HG03097 (cell line): ENCODE measurements at regions not wholly inside any gene's neighbourhood (a gene's known extent, or its start where the extent isn't known, plus 50 kb on each side); places are given as distances from the start of the nearest gene placed in this dataset.

Experiments used
- ATAC-seq: cut with Tn5 transposase; IDR thresholded peaks from one replicate; pipeline ENCODE4 v1.9.1; 2021; ENCODE audit not compliant: unreplicated experiment, low FRiP score

DNA sequence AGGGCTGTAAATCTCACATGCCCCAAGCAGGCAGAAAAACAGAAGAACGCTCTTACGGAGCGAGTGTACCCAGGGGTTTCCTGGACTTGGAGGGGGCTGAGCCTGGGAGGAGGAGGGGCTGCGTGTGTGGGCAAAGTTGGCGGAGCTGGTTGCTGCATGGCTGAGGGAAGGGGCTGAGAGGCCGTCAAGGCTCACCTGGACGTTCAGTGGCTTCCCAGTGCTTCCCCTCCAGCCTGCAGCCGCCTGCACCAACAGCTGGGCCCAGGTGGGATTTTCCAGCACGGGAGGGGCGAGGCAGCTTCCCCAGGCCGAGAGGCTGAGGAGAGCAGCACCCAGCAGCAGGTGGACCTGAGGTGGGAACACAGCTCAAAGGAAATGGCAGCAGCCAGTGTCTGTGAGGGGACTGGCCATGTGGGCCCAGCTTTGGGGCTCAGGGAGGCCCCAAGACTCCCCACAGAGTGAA is 70.6 kb upstream of the CTDP1 start:
- no peak for ATAC-seq

DNA sequence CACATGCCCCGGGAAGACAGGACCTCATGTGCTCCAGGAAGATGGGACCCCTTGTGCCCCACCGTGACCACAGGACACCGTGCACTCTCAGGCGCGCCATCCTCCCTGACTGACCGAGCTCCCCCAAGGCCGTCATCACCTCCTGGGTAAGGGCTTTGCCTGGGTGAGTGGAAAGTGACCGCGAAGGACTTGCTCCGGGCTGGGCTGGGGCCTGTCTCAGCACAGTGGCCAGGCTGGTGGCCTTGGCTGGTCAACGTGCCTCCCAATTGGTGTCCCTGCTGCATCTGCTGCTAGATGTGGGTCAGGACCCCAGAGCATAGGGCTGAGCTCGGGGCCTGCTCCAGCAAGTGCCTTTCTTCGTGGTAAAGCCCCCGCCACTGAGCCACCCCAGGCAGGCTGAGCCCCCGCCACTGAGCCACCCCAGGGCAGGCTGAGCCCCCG is 69.7 kb upstream of the CTDP1 start:
- no peak for ATAC-seq

- no peak for ATAC-seq
Measured at GRCh38 chr18:79610461-79611039, 69.1 kb upstream of the CTDP1 start.

GRCh38 chr18:79611040-79611681 is 68.4 kb upstream of the CTDP1 start:
- ATAC-seq, result no peak

DNA sequence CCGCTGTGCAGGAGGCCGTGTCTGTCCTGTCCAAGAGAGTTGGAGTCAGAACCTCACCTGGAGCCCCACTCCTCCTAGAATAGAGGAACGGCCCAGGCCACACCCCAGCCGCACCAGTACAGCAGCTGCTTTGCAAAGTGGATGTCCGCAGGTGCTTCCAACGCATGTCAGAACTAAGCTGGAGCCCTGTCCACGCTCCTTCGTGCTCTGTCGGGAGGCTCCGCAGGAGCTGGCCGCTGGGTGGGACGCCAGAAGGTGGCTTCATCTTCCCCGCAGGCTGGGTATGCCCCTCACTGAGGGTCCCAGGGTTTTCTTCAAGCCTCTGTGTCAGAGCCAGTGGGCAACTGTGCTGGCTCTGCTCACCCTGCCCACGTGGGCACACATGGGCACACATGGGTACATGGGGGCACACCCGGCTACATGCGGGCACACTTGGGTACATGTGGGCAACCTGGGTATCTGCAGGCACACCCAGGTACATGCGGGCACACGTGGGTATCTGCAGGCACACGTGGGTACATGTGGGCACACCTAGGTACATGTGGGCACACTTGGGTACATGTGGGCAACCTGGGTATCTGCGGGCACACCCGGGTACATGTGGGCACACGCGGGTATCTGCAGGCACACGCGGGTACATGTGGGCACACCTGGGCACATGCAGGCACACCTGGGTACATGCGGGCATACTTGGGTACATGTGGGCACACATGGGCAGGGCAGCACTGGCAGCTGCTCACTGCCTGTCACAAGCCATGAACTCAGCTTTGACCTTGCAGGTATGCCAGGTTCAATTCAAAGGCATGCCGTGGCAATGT is 67.1 kb upstream of the CTDP1 start:
- ATAC-seq, result no peak

DNA sequence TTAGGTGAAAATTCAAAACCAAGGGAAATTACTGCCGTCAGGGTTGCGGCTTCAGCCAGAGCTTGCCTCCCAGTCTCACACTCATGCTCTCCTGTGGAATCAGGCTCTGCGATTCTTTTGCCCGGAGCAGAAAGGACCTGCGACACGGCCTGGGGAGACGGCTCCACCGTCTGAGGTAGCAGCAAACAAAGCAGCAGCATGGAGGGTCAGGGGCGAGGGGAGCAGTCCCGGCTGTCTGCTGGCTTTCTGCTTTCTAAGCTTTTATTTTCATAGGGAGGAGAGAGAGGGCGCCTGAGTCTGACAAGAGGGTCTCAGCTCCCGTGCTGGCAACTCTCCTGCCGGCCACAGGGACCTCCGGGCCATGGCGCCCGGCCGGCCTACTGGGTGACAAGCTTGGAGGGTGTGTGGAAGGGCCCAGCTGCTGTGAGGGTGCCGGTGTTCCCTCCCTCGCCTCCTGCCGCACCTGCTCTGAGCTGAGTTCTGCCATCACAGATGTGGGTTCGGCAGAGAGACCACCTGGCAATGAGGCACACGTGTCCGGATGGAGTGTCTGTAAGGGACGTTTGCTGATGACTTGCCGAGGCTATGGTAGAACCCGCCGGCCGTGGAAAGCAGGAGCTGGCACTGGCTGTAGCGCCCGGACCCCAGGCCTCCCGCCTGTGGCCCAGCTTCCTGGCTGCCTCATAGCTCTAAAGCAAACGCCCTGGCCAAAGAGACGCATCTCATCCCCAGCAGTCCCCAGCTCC is 66.2 kb upstream of the CTDP1 start:
- ATAC-seq, result no peak

DNA sequence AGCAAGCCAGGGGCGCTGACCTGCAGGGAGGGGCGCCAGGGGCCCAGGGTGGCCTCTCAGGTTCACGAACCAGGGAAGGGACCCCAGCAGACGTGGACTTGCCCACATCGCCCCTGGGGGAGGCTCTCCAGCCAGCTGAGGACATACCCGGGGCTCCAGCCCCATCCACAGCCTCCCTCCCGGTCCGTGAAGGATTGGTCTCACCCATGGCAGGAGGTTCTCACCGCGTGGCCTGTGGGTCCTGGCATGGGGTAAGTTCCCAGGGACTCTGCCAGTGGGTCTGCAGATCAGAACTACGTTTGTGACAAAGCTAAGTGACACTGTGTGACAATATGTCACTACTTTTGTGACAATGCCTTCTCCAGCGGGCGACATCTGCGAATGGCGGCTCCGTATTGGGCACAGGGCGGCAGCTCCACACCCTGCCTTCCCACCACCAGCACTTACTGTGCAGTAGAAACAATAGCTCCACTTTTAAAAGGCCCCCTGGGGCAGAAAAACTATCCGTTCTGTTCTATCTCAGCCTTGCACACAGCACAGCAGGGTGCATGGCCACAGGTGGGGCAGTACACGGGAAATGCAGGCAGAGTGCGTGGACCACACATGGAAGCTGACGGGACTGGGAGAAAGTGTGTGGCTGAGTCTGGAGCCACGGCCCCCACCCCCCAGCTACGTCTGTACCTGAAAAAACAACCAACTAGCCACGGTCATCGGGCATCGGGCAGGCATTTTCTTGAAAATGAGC is 65.2 kb upstream of the CTDP1 start:
- ATAC-seq, result no peak

DNA sequence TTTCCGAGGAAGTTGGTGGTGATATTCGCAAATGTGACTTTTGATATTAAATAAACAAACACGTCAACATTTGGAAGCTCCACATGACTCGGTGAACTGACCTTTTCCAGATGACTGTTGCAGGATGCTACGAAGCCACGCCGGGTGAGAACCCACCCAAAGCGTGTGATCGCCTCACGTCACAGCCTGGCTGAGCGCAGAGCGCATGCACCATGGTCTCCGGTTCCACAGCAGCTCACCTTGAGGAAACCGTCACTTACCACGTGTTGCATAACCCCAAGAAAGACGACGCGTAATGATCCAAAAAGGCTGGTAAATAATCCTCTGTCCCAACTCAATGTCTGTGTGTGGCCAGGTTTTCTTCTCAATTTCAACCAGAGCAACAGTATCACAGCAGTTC is 64.5 kb upstream of the CTDP1 start:
- no peak for ATAC-seq

- ATAC-seq, result no peak
Measured at GRCh38 chr18:79615586-79615985, 64.0 kb upstream of the CTDP1 start.

DNA sequence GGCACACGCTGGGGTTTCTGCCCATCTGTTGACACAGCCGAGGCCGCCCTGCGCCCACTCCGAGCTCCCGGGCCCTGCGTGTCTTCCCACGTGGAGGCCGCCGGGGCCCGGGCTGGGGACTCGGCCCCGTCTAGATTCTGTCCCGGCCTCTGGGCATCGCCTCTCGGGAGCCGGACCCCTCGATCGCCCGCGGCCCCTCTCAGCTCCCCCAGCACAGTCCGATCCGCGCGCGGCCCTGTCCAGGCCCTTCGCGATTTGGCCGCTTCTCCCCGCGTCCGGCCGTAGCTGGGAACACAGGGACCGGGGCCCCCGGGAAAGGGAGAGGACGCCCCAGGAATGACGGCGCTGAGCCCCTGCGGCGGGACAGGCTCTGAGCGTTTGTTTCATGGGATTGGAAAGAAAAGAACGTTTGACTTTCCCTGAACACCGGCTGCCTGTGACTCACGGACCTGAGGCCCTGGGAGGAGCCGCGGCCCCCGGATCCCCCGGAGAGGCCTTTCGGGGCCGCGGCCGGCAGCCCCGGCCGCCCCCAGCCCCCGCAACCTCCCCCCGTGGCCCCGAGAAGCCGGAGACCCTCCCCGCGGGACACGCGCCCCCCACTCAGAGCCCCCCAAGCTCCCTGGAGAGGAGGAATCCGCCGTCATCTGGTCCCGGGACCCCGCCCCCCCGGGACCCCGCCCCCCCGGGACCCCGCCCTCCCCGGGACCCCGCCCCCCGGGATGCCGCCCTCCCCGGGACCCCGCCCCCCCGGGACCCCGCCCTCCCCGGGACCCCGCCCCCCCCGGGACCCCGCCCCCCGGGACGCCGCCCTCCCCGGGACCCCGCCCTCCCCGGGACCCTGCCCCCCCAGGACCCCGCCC is 62.7 kb upstream of the CTDP1 start:
- no peak for ATAC-seq

DNA sequence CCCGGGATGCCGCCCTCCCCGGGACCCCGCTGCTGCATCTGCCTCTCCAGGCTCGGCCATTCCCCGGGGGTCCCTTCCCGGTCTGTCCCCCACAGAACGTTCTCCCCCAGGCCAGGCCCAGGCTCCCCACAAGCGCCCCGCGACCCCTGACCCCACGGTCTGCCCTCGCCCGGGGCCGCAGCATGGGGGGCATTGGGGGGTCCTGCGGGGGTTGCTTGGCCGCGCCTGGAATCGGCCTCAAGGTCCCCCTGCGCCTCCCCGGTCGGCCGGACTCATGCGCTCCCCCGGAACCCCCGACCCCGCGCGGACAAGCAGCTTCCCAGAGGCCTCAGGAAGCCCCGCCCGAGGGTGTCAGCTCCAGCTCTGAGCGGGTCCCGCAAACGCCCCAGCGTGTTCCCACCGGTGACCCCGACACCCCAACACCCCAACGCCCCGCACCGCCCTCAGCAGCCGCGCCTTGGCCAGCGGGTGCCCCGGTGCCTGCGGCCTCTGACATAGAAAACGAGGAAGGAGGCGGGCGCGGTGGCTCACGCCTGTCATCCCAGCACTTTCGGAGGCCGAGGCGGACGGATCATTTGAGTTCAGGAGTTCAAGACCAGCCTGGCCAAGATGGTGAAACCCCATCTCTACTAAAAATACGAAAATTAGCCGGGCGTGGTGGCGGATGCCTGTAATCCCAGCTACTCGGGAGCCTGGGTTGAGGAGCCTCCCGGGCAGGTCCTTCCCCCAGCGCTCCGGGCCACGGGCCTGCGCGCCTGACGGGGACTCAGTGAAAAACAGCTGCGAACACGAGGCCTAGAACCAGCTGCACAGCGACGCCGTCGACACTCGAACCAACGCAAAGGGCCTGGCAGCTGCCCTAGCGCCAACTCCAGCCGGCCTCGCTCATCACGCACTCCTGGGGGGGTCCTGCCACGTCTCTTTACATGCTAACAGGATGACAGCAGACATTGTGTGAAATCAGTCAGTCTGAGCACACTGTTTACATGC is 61.8 kb upstream of the CTDP1 start:
- no peak for ATAC-seq

DNA sequence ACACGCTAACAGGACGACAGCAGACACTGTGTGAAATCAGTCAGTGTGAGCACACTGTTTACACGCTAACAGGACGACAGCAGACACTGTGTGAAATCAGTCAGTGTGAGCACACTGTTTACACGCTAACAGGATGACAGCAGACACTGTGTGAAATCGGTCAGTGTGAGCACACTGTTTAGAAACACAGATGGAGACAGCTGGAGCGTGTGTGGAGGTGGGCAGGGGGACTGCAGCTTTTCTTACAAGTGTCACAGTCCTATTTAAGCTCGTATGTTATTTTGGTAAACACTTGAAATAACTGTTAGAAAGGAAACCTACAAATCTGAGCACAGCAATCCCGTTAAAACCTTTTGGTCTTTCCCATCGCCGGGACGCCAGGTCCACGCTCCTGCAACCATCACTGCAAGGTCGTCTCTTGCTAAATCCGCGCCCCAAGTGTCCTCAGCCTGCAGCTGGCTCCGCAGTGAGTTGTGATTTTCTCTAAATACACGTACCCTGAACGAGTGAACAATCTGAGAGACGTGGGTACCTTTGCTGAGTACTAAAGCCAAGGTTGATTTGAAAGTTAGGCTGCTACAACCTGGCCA is 58.9 kb upstream of the CTDP1 start:
- ATAC-seq, result no peak

DNA sequence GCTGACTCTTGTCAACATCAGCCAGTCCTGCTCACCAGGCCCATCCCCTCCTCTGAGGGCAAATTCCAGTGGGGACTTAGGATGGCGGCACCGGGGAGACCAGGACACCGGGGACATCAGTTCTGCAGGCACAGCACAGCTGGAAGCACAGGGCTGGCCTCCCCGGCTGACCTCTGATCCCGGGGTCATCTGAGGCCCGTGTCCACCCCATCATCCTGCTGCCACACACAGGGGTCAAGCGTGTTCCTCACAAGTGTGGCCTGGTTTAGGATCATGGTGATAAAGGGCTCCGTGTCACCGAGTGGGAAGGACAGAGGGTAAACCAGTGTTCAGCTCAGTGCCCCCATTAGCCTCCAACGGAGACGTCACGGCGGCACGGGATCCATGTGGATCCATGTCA is 58.1 kb upstream of the CTDP1 start:
- ATAC-seq, result no peak

GRCh38 chr18:79622004-79622403 is 57.6 kb upstream of the CTDP1 start:
- ATAC-seq, result no peak

DNA sequence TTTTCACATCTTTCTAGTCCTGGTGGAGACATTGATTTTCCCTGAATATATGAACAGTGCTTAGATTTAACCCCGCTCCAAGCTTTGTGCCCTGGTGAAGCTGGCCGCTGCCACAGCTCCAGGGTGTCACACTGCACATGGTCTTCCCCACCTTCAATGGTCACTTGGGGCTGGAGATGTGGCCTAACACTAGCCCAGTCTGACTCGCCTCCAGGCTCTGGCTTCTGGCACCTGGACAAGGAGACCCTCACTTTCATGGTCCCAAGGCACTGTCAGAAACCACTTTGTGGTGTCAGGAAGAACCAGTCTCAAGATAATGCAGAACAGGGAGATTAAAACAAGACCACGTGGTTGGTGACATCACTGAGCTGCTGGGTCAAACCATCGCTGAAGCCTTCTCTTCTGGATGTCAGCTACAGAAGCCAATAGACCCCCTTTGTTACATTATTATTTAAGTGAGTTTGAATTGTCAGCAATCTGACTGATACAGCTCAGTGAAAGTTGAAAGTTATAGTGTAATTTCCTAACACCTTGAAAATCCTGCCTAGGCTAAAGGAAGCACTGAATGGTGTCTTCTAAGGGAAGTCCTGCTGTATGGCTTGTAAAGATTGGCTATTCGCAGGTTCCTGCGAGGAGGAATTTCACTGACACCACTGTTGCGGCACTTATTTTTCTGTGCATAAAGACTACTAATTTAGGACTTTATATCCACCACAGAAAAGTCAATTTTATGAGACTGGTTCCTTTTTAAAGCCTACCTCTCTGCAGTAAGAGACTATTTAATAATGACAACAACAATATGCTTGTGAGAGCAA is 55.0 kb upstream of the CTDP1 start:
- ATAC-seq, result no peak

DNA sequence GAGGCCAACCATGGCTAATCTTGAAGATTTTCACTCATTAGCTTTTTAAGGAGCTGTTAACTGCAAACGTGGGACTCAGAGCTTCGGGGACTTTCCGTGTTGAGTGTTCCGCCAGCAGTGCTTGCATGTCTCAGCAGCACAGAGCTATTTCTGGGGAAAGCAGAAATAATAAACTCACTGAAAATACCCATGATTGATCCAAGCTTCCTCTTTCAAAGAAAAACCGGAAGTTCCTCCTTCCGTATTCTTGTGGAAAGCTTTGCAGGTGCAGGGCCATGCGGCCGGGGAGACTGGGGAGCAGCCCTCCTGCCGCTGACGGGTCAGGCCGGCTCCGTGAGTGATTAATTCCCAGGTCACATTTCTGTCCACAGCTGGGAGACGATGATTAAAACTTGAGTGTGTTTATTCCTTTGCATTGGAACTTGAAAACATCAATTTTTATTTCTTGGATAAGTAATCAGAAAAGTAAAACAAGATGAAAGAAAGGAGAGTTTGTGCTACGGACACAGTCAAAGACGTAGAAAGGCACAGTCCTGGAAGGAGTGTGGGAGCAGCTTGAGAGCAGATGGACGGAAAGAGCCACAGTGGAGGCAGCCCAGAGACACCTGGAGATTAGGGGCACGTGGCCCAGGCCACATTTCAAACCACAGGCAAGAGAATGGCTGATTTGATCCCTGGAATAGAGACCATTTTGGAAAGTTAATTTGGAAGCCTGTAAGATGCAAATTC is 54.2 kb upstream of the CTDP1 start:
- ATAC-seq, result peak; percentile 63
